HG02973 (cell line): ENCODE measurements at regions not wholly inside any gene's neighbourhood (a gene's known extent, or its start where the extent isn't known, plus 50 kb on each side); places are given as distances from the start of the nearest gene placed in this dataset.
"Not testable (repeated sequence)": the region's sequence is repeated elsewhere in the genome, so short reads cannot be mapped to it uniquely, and the experiment has no call there.

Experiments used
- ATAC-seq: cut with Tn5 transposase; IDR thresholded peaks from one replicate; pipeline ENCODE4 v1.9.1; 2021; ENCODE audit warnings: moderate library complexity; ENCODE audit not compliant: unreplicated experiment

DNA sequence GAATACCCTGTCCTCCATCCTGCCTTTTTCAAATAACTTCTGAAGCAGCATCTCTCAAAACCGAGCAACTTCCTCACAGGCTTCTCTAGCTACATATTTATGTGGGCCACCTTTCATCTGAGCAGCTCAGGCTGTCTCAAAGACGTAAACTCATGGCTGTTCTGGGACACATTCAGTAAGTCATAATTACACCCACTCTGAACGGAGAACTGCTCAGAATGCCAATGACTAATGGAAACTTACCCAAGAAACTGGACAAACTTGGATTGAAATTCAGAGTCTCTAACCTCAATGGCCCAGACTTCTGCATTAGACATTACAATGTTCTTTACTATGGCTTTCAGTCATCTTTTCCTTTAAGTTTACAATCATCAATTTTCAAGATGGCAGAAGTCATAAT, 145.2 kb downstream of the RAD51AP2 start:
- ATAC-seq, result no peak

DNA sequence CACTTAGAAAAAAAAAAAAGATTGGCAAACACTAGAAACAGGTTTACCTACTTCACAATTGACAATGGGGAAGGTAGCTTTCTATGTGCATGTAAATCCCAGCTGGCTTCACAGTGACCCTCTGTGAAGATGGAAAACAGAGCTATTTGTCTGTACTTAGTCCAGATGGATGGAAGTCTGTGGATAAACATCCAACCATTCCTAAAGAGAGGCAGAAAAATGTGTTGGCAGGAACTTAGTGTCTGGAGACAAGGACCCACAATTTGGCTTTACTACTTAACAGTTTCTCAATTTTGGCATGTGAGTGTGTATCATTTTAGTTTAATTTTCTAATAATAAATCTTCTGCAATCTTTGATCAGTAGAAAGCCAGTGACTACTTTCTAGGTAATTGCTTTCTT, 154.4 kb downstream of the RAD51AP2 start:
- no peak for ATAC-seq

DNA sequence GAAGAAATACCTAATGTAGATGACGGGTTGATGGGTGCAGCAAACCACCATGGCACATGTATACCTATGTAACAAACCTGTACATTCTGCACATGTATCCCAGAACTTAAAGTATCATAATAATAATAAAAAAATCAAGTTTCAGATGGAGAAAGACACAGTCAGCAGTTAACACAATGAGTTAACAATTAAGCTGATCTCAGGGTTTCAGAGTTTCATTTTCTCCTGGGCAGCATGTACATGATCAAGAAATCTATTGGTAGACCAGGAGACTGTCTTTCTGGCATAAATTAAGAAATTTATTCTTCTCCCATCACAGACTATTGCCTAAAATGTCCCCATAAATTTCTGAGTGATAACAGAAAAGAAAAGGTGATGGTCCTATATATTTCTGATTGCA, 155.3 kb downstream of the RAD51AP2 start:
- ATAC-seq, result no peak

DNA sequence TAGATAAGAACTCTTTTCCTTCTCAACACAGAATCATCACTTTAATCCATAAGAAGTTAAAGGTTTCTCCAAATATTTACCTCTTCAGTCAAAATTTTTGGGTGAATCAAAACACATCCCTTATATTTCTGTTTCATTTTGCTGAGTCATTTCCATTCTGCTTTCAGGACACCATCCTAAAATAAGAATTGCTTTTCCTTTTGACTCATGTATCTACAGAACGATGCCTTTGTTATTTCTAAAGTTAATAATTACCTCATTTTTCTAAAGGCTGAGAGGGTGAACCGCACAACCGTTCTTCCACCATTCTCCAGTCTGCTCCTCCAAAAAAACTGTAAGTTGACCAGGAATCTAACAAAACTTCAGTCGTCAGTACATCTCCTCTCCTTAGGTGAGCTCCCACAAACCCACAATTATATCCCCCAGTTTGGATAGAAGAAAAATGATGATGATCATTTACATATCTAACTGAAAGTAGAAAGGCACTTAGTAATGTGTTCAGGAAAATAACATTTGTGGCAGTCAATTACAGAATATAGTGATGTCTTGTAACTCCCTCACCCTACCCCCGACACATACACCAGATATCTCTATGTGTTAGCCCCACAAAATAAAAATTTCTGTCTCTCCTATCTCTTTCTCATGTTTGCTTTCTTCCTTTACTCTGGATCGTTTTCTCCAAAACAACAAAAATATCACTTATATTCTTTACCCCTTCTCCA, 162.5 kb downstream of the RAD51AP2 start:
- peak; percentile 91 for ATAC-seq

DNA sequence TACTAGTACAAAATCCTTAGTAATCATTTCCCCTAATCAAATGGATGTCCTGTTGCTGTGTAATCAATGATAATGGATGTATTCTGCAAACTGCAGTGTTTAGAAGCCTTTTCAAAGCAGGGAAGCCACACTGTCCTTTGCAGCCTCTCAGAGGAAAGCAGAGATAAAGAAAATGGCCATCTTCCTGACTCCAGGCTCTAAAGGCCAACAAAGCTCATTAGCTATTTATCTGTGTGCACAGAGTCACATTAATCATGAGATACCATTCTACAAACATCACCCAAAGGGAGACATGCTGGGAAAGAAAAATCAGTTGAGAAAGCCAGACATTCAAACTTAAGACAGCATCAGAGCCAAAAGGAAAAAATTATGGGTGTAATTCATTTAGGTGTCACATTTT, 165.0 kb downstream of the RAD51AP2 start:
- no peak for ATAC-seq

DNA sequence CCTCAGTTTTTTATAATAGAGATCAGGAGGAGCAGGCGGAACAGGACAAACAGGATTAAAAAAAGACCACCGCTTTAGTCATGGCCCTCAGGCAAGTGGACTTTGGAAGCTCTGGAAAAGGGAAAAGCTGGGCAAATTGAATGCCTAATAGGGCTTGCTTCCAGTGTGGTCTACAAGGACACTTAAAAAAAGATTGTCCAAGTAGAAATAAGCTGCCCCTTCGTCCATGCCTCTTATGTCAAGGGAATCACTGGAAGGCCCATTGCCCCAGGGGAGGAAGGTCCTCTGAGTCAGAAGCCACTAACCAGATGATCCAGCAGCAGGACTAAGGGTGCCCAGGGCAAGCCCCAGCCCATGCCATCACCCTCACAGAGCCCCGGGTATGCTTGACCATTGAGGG, 175.5 kb downstream of the RAD51AP2 start:
- ATAC-seq, result not testable (repeated sequence)

DNA sequence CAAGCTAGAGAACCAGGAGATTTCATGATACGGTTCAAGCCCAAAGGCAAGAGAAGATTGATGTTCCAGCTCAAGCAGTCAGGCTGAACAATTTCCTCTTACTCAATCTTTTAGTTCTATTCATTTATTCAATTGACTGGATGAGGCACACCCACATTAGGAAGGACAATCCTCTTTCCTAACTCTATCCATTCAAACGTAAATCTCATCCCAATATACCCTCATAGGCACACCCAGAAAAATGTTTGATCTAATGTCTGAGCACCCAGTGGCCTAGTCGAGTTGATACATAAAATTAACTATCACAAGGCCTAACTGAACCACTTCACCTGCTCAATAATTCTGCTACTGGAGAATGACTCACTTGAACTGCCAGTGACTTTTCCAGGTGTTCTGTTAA, 180.7 kb downstream of the RAD51AP2 start:
- no peak for ATAC-seq

DNA sequence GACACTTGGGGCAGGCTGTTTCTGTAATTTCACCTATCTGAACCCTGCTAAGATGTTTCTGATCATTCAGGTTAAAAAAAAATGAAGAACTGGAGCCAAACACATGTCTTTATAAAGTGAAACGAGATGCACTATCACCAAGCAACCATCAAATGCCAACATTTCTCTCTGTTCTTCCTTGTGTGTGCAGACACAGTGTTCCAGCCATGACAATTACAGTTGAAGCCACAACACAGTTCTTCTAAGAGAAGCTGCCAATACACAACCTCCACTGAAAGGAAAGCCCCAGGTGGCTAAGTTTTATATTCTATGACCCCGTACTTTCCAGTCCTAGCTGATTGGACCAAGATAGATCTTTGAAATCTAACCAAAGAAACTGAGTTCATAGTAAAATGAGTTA, 181.8 kb downstream of the RAD51AP2 start:
- no peak for ATAC-seq

DNA sequence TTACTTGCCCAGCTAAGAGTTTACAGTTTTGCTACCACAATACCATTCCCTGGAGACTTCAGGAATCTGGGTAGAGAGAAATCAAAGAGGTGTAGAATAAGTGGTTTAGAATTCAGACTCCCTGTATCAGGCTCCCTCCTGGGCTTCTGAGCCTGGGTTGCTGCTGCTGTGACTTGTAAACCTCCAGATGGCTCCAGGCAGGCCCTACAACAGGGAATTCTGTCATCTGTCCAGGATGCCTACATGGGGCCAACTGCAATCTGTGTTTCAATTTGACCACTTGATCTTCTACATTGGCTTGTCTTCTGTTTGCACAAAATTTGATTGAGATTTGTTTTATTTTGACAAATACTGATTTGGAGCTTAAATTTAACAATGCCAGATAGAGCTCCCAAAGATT, 183.9 kb downstream of the RAD51AP2 start:
- ATAC-seq, result no peak

DNA sequence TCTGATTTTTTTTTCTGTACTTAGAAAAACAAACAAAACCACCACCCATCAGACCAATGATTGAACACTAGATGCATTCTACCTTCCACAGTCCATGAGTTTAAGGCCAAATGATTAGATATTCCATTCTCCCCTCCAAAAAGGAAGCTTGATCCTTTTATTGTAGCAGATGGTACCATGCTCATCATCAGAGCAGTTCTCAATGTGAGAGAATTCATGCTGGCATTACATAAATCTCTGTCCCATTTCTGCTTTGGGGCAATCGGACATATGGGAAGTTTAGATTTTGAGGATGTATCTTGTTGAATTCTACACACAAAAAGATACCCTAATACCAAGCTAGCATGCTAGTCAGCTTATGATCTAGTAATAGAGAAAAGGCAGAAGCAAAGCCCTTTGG, 186.6 kb downstream of the RAD51AP2 start:
- ATAC-seq, result no peak

DNA sequence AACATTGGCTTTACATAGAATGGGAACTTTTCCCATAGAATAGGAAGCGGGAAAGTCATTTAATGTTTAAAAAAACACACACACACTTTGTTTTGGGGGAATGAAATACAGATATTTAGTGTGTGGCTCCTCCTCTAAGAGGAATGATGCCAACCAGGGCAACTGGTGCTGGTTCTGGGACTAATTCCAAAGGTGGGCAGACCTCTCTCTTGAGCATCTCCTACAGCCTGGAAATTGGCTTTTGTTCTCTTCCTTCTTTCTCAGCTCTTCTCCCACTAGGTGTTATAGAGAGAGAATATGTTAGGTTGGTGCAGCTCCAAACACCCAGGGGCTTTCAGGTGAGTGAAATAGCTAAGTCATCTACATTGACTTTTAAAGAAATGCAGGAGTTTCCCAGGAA, 190.1 kb downstream of the RAD51AP2 start:
- no peak for ATAC-seq

DNA sequence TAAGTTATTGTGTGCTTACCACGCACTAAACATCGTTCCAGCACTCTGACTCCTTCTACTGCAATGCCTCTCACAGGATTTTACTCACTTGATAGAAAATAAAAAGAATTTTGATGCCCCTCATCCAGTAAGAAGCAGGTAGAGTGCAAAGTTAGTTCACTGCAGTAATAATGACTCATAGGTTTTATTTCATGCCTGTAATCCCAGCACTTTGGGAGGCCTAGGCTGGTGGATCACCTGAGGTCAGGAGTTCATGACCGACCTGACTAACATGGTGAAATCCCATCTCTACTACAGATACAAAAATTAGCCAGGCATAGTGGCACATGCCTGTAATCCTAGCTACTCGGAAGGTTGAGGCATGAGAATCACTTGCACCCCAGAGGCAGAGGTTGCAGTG, 190.6 kb downstream of the RAD51AP2 start:
- no peak for ATAC-seq

DNA sequence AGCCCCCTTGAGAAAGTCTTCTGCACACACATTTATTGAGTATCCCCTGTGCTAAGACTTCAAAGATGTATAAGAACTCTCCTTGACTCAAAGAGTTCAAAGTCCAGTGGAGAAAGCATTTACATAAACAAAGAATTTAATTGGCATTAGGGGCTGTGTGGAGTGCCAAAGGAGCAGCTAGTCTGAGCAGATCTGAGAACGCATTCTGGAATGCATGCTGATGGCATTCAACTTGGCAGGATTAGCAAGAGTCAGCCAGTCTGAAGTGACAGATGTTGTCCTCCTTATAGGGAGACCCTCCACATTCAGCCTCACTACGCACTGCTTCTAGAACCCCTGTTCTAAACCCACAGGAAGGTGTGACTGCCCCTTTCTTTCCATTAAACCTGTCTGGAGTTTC, 191.5 kb downstream of the RAD51AP2 start:
- ATAC-seq, result no peak

DNA sequence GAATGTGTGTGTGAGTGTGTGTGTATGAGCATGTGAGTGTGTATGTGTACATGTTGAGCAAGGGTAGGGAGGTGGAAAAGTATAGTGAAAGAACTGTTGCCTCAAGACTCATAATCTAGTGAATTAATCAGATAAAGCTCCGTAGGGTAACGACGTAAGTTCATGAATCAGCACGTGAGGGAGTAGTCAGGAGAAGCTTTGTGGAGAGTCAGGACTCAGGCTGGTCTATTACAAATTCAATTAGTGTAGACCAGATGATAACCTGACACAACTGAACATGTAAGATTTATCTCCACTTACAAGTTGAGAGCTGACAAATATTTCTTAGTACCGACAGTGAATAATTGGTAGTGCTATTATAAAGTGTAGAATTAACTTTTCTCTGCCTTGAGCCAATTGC, 194.5 kb downstream of the RAD51AP2 start:
- ATAC-seq, result no peak

DNA sequence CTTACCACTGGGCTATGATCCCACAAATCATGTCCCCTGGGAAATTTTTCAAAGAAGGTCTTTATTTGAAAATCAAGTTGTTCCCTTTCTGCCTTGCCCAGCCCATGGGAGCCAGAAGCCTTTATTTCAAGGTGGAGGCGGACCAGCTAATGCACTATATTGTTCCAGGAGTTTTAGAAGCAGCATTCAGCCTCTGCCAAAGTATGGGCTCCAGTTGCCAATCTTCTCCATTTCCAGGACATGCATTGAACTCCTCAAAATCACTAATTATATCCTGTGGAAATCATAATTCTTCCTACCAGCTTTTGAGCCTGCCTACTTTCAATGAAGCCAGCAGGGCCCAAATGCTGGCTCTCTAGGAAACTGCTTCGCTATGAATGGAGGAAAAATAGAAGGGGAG, 195.8 kb downstream of the RAD51AP2 start:
- ATAC-seq, result no peak

DNA sequence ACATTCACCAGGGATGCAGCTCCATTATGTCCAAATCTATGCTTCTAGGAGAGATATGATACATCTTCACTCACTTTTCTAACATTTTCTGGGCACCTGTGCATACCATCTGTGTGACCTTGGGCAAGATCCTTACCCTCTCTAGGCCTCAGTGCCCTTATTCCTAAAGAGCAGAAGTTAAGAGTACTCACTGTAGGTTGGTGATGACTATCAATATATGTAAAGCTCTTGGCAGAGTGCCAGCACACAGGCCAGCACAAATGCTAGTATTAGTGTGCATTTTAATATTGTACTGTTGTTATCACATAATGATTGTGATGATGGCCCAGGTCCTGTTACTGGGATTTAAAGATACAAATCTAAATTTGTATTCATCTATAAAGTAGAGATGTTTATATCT, 199.2 kb downstream of the RAD51AP2 start:
- no peak for ATAC-seq

DNA sequence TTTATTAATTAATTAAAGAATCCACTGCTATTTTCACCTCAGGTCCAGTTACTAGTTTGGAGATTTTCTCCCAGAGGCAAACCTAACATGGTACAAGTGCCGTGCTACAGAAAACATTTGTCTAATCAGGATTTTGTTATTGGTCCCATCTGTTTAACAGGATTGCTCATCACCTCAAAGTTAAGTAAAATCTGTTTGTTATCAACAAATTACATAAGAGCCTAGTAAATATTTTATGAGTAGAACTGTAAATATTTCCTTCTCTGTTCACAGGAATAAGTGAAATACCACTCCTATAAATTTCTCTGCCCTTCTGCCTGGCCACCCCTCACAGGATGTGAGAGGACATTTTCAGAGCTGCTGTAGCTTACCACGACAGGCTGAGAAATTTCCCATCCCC, 200.2 kb downstream of the RAD51AP2 start:
- no peak for ATAC-seq

DNA sequence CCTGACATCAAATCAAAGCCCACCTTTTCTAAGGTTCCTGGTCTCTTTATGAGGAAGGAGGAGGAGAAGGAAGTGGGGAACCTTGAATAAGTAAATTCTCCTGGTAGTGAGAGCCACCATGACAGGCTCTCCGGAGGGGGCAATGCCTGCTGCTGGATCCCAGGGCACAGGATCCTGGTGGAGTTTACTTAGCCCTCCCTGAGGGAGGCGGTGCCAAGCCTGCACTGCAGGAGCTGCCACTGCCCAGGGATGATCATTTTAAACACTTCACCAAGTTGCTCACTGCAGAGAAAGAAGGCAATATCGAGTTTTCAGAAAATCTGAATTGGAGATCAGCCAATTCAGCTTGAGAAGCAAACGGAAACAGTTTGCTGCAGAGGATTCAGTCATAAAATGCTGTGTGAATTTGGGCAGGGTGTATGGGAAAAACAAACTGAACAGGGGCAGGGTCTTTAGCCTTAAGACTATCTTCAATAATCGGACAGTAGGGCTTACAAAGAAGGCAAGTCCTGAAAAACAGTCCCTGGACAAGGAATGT, 200.7 kb downstream of the RAD51AP2 start:
- ATAC-seq, result no peak

DNA sequence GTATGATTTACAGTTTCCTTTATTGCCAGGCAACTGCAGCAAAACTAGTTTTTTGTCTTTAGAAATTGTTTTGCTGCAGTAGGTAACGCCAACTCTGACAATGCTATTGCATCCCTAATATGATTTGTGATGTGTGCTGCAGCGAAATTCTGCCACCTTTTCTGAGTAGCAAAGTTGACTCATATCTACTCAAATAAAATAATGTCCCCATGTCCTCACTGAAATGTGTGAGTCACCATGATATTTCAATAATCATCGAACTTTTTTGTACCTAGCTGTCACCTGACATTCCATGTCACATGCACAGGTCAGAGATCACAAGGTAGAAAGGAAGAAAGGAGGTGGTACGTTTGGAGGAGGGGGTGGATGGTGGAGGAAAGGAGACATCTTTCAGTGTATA, 205.0 kb downstream of the RAD51AP2 start:
- ATAC-seq, result no peak

DNA sequence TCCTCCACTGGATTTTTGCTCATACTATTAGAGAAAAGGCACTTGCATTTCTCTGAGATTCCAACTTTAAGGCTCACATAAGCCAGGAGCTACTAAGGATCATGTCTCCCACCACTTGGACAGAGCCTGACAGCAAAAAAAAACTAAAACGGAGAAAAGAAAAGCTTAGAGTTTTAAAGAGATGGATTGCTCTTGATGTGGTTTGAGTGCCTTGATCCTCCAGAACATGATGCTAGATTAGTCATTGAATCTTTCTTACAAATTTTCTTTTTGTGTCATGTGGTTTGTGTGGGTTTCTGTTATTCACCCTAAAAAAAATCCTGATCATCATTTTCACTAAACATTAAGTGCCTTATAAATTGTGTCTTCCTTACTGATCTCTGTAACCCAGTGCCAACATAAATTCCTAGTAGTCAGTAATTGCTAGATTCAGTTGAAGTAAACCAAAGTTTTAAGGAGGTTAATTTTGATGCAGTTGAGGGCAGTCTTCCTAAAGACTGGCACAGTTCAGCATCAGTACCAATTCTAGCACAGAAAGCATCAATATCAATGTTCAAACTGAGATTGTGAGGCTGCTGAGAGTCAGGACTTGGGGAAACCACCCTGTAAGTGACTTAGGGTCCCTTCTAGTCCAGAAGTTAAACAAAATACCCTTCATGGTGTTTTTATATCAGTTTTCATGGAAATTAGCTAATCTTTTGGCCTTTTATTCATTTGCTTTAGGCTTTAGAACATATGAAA, 206.3 kb downstream of the RAD51AP2 start:
- no peak for ATAC-seq

DNA sequence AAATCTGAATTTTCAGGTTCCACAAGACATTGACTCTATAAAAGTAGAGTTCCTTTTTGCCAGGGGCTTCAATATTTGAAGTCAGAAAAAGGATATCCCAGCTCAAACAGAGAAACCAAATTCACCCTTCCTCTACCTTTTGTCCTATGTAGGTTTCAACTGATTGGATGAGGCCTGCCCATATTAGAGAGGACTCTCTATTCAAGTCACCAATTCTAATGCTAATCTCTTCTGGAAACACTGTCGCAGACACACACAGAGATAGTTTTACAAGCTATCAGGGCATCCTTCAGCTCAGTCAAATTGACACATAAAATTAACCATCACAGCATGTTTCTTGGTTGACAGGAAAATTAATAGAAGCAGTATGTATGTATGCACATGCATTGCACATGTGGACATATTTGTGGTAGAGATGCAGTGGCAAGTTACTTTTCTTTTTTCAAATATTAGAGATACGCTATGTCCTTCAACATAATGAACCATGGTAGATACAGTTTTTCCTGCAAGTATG, 207.1 kb downstream of the RAD51AP2 start:
- no peak for ATAC-seq

DNA sequence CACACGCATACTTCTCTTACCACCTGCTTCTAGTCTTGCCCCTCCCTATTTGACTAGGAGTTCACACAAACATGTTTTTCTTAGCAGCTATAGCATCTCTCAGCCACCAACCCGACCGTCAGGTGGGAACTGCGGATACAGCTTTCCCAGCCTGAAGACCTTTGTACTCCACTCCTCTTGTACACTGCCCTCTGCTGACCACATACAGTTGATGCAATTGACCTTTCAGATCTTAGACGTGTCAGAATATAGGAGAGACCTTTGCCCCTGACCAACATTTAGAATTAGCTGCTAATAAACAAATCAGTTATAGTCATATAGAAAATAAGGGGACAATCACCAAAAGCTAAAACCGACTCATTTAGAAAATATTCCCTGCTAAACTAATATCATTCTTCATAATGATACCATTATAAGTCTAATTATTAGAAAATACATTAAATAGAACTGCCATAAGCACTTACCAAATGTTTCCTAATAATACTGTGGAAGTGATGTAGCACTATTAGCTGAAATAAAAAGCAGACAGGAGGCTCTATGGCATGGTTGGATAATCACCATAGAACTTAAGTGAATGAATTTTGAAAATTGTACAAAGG, 208.4 kb downstream of the RAD51AP2 start:
- ATAC-seq, result peak; percentile 89
